ENCODE measurements at regions not wholly inside any gene's neighbourhood (a gene's known extent, or its start where the extent isn't known, plus 50 kb on each side); places are given as distances from the start of the nearest gene placed in this dataset.
A peak's percentile ranks its signal among the peaks of the same experiment; 100 is the strongest.
"Not testable (repeated sequence)": the region's sequence is repeated elsewhere in the genome, so short reads cannot be mapped to it uniquely, and the experiment has no call there.

GRCh38 chr9:22215521-22215920, 206.4 kb upstream of the CDKN2B start:
- no peak for DNase-seq
- in situ Hi-C loops (cut with MboI; ENCODE audit: low pct_unique_long_range_greater_than_20kb, low sequenced_read_pairs) = no loop called here

- in situ Hi-C loops (cut with MboI; ENCODE audit: low pct_unique_long_range_greater_than_20kb, low sequenced_read_pairs) = no loop called here
- DNase-seq = no peak
These were observed 207.6 kb upstream of the CDKN2B start for GRCh38 chr9:22216730-22217172.

- in situ Hi-C loops (cut with MboI; ENCODE audit: low pct_unique_long_range_greater_than_20kb, low sequenced_read_pairs) = no loop called here
- no peak for DNase-seq
These were observed 208.1 kb upstream of the CDKN2B start for GRCh38 chr9:22217254-22217653.

- DNase-seq; in situ Hi-C loops (cut with MboI; ENCODE audit: low pct_unique_long_range_greater_than_20kb, low sequenced_read_pairs): not testable (repeated sequence)
These were observed 216.8 kb upstream of the CDKN2B start for GRCh38 chr9:22225856-22226255.

GRCh38 chr9:22227986-22228385, 218.6 kb upstream of the DMRTA1 start:
- in situ Hi-C loops (cut with MboI; ENCODE audit: low pct_unique_long_range_greater_than_20kb, low sequenced_read_pairs) = no loop called here

GRCh38 chr9:22228542-22228941, 218.1 kb upstream of the DMRTA1 start:
- in situ Hi-C loops (cut with MboI; ENCODE audit: low pct_unique_long_range_greater_than_20kb, low sequenced_read_pairs) = no loop called here
- no peak for DNase-seq

More at GRCh38 chr9:22227986-22228385, 218.6 kb upstream of the DMRTA1 start:
- no peak for DNase-seq

- in situ Hi-C loops (cut with MboI; ENCODE audit: low pct_unique_long_range_greater_than_20kb, low sequenced_read_pairs) = no loop called here
- DNase-seq = no peak
These were observed 217.6 kb upstream of the DMRTA1 start for GRCh38 chr9:22229069-22229468.

GRCh38 chr9:22231309-22231708, 215.3 kb upstream of the DMRTA1 start:
- in situ Hi-C loops (cut with MboI; ENCODE audit: low pct_unique_long_range_greater_than_20kb, low sequenced_read_pairs) = loop anchor here (10.0 kb wide), 1 partner anchor 417 kb away; no protein-coding TSS in a partner anchor
- not testable (repeated sequence) for DNase-seq

- in situ Hi-C loops (cut with MboI; ENCODE audit: low pct_unique_long_range_greater_than_20kb, low sequenced_read_pairs) = loop anchor here (10.0 kb wide), 1 partner anchor 418 kb away; no protein-coding TSS in a partner anchor
- no peak for DNase-seq
These were observed 213.7 kb upstream of the DMRTA1 start for GRCh38 chr9:22232971-22233370.

- in situ Hi-C loops (cut with MboI; ENCODE audit: low pct_unique_long_range_greater_than_20kb, low sequenced_read_pairs) = loop anchor here (10.0 kb wide), 1 partner anchor 423 kb away; no protein-coding TSS in a partner anchor
- DNase-seq = no peak
These were observed 208.9 kb upstream of the DMRTA1 start for GRCh38 chr9:22237497-22238363.

- peak; percentile 81 for DNase-seq
- in situ Hi-C loops (cut with MboI; ENCODE audit: low pct_unique_long_range_greater_than_20kb, low sequenced_read_pairs) = loop anchor here (10.0 kb wide), 1 partner anchor 424 kb away; no protein-coding TSS in a partner anchor
These were observed 207.6 kb upstream of the DMRTA1 start for GRCh38 chr9:22238809-22239684.

GRCh38 chr9:22240619-22241018, 206.0 kb upstream of the DMRTA1 start:
- DNase-seq = no peak
- in situ Hi-C loops (cut with MboI; ENCODE audit: low pct_unique_long_range_greater_than_20kb, low sequenced_read_pairs) = no loop called here

GRCh38 chr9:22241024-22241423, 205.6 kb upstream of the DMRTA1 start:
- in situ Hi-C loops (cut with MboI; ENCODE audit: low pct_unique_long_range_greater_than_20kb, low sequenced_read_pairs) = no loop called here

GRCh38 chr9:22241611-22242010, 205.0 kb upstream of the DMRTA1 start:
- in situ Hi-C loops (cut with MboI; ENCODE audit: low pct_unique_long_range_greater_than_20kb, low sequenced_read_pairs) = no loop called here
- peak; percentile 35 for DNase-seq

More at GRCh38 chr9:22241024-22241423, 205.6 kb upstream of the DMRTA1 start:
- DNase-seq = no peak

- peak; percentile 77 for DNase-seq
- in situ Hi-C loops (cut with MboI; ENCODE audit: low pct_unique_long_range_greater_than_20kb, low sequenced_read_pairs) = no loop called here
These were observed 202.2 kb upstream of the DMRTA1 start for GRCh38 chr9:22244139-22245011.

- in situ Hi-C loops (cut with MboI; ENCODE audit: low pct_unique_long_range_greater_than_20kb, low sequenced_read_pairs) = no loop called here
- no peak for DNase-seq
These were observed 191.3 kb upstream of the DMRTA1 start for GRCh38 chr9:22255337-22255736.

- in situ Hi-C loops (cut with MboI; ENCODE audit: low pct_unique_long_range_greater_than_20kb, low sequenced_read_pairs) = no loop called here
- DNase-seq = no peak
These were observed 190.2 kb upstream of the DMRTA1 start for GRCh38 chr9:22256381-22256780.

GRCh38 chr9:22257026-22257816, 189.4 kb upstream of the DMRTA1 start:
- in situ Hi-C loops (cut with MboI; ENCODE audit: low pct_unique_long_range_greater_than_20kb, low sequenced_read_pairs) = no loop called here
- DNase-seq = no peak

All from KBM-7 (cell line).